Right hindlimb (tissue), 1 donor: ENCODE measurements at regions not wholly inside any gene's neighbourhood (a gene's known extent, or its start where the extent isn't known, plus 50 kb on each side); places are given as distances from the start of the nearest gene placed in this dataset.
"Not testable (repeated sequence)": the region's sequence is repeated elsewhere in the genome, so short reads cannot be mapped to it uniquely, and the experiment has no call there.

Source experiments
- DNase-seq: peaks from one replicate; pipeline ENCODE4 v3.0.0-alpha.2; 2018

GRCh38 chr4:153929675-153930074 is 140.8 kb upstream of the SFRP2 start:
- DNase-seq: no peak

GRCh38 chr4:153927451-153927850 is 138.6 kb upstream of the SFRP2 start:
- DNase-seq: no peak

DNA sequence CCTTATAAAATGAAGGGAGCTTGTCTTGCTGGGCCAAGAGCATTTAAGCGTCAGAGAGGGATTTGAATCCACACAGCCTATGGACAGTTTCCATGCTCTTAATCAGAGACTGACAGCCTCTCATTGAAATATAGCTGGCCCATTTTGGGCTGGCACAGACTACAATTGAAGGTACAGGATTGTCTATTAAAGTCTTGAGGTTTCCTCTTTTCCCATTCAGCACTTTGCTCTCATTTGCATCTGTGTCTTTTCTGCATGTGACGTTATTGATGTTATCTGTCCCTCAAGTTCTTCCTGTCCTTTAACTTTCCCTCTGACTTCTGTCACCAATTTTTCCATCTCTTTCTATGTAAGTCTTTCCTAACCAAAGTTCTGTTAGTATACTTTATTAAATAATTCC is 133.3 kb upstream of the SFRP2 start:
- no peak for DNase-seq

DNA sequence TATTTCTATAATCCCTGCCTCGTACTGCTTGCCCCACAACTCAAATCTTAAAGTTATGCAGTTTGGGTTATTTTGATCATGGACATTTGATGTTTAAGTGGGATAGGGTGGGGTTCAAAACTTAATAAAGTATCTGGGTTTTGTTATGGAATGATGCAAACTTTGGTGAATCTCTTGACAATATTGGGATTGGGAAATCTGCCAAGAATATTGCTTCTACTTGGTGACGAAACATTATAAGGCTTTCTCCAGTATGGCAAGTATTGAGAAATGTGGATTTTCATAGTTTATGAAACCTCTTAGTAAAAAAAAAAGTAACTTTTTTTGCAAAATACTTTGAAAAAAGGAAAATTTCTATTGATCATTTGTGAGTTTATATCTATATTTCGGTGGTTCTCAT is 130.8 kb upstream of the SFRP2 start:
- no peak for DNase-seq

- no peak for DNase-seq
These were observed 127.4 kb upstream of the SFRP2 start for GRCh38 chr4:153916273-153916755.

- DNase-seq: no peak
These were observed 123.4 kb upstream of the SFRP2 start for GRCh38 chr4:153912301-153912700.

DNA sequence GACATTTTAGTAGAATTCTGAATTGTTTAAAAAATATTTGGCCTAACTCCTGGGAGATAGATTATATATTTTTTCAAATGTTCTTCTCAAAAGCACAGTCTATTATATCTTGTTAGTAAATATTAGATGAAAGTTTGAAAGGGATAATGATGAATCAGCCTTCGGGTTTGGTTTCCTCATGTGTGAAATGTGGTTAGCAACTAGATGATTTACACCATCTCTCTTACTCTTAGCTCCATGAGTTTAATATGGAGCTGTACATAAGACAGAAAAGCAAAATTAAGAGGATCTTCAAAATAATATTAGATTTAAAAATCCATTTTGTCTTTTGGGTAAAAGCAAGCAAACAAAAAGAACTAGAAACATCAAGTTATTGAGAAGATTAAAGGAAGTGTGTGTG is 120.8 kb upstream of the SFRP2 start:
- DNase-seq: no peak

- DNase-seq: no peak
These were observed 117.3 kb upstream of the SFRP2 start for GRCh38 chr4:153906231-153906630.

DNA sequence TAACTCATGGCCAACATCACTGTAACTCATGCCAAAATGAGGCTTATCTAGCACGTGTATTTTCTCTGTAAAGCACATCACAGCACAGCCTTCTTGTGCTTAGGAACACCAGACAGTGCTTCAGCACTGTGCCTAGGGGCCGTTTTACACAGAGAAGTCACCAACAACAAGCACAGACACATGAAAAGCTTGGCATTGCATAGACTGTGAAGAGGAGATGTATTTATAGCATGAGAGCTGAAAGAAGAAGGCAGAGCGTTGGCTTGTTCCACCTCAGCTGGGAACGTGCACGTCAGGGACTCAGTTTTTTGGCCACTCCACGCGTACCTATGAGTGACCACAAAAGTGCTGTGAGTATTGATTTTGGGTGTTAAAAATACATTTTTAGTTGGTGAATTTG is 116.3 kb upstream of the SFRP2 start:
- no peak for DNase-seq

- no peak for DNase-seq
These were observed 115.1 kb upstream of the SFRP2 start for GRCh38 chr4:153904011-153904410.

GRCh38 chr4:153901220-153901619 is 112.3 kb upstream of the SFRP2 start:
- DNase-seq: no peak

GRCh38 chr4:153900426-153900825 is 111.5 kb upstream of the SFRP2 start:
- DNase-seq: no peak

DNA sequence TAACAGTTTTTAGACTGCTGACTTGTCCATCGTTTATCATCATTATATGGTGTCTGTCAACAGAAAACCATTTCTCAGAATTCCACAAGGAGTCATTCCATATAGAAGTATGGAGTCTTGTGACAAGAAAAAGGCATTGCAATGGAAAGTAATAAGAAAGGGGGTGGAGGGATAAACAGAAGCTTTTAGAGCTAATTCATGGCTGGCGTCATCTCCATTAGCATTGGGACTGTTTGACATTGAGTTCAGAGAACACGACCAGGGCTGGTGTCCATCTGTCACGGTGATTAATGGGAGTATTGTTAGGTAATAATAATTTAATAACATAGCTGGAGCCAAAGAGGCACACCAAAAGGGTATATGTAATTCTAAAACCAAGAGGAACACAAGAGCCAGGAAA is 101.9 kb upstream of the SFRP2 start:
- DNase-seq: peak; percentile 35

GRCh38 chr4:153887217-153887616 is 98.3 kb upstream of the SFRP2 start:
- no peak for DNase-seq

DNA sequence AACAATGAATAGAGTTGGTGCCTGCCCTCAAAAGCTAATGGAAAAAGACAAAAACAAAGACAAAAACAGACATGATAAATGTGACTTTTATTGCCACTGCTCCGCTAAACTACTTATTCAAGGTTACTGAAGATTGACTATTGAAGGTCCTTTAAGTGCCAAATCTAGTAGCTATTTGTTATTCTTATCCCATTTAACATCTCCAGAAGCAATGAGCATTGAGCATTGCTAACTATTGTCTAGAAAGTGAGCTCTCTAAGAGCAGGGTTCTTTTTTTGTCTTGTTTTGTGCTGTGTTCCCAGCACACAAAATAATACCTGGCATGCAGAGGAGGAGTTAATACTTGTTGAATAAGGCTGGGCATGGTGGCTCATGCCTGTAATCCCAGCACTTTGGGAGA is 95.4 kb upstream of the SFRP2 start:
- DNase-seq: no peak

DNA sequence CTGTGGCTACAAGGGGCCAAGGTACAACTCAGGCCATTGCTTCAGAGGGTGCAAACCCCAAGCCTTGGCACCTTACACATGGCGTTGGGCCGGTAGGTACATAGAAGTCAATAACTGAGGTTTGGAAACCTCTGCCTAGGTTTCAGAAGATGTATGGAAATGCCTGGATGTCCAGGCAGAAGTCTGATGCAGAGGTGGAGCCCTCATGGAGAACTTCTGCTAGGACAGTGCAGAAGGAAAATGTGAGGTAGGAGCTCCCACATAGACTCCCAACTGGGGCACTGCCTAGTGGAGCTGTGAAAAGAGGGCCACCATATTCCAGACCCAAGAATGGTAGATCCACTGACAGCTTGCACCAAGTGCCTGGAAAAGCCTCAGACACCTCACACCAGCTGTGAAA is 92.1 kb upstream of the SFRP2 start:
- DNase-seq: no peak

DNA sequence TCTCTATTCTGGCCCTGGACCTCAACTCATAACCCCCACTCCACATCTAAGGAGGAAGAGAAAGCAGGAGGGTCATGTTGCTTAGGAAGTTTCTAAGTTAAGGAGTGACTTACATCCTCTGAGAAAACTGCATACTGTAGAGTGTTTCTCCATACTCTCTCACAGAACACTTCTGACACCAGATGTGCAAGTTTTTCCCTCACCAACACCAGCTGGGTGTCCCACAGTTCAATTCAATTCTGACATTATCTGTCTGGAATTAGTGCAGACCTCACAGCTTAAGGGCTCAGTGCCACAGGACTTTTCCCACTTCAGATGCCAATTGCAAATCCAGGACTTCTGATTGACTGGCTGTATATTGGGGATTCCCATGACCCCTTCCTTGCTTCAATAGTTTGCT is 89.0 kb upstream of the SFRP2 start:
- DNase-seq: no peak

DNA sequence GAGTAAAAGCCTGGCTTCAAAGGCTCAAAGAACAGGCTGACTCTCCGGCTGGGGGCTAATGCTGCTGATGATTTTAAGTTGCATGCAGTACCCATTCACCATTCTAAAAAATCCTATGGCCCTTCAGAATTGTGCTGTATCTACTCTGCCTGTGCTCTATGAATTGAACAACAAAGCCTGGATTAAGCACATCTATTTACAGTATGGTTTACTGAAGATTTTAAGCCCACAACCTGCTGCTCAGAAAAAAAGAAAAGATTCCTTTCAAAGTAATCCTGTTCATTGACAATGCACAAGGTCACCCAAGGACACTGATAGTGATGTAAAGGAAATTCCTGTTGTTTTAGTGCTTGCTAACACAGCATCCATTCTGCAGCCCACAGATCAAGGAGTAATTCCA is 84.9 kb upstream of the SFRP2 start:
- DNase-seq: no peak

DNA sequence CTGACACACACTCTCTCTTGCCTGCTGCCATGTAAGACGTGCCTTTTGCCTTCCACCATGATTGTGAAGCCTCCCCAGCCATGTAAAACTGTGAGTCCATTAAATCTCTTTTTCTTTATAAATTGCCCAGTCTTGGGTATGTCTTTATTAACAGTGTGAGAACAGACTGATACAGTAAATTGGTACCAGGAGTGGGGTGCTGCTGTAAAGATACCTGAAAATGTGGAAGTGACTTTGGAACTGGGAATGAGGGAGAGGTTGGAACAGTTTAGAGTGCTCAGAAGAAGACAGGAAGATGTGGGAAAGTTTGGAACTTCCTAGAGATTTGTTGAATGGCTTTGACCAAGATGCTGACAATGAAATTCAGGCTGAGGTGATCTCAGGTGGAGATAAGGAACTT is 77.9 kb upstream of the SFRP2 start:
- not testable (repeated sequence) for DNase-seq

DNA sequence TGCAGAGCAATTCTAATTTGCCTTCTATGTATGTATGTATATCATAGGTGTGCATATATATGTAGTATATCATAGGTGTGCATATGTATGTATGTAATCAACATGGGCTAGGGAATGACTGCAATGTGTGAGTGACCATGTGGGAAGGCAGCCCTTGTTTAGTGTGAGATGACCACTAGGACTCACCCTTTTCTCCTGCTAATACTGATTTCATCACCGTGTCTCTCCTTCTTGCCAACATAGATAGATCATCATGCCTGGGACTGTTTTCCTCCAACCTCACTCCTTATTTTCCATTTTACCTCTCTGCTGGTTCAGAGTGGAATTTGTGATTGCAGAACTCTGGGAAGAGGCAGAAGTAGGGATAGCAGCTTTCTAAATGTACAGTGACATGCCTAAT is 63.6 kb upstream of the SFRP2 start:
- DNase-seq: no peak

- DNase-seq: no peak
These were observed 61.8 kb upstream of the SFRP2 start for GRCh38 chr4:153850533-153851280.

- no peak for DNase-seq
These were observed 55.3 kb upstream of the SFRP2 start for GRCh38 chr4:153844144-153844543.
